ENCODE measurements at regions not wholly inside any gene's neighbourhood (a gene's known extent, or its start where the extent isn't known, plus 50 kb on each side); places are given as distances from the start of the nearest gene placed in this dataset.

- H3K4me1 ChIP-seq (ENCODE audit: insufficient read depth, low read length, poor library complexity, severe bottlenecking), result no peaks in the 10 kb centered on the region
- DNase-seq (ENCODE audit: low spot score), result no peak
- TF ChIP-seq EZH2 (IDR thresholded peaks at IDR 0.05; ENCODE audit: borderline replicate concordance, low read depth, low read length, poor library complexity, severe bottlenecking) (no peak), CTCF (conservative IDR thresholded peaks at IDR 0.05; ENCODE audit: low read depth, low read length) (no peak)
- H3K27ac ChIP-seq (ENCODE audit: low read depth, low read length, poor library complexity, severe bottlenecking), result no peak overlapping the region
- no peaks in the 10 kb centered on the region for H3K27me3 ChIP-seq (replicated peaks; ENCODE audit: insufficient read depth, low read depth, low read length, poor library complexity)
- no TSS peak for BruUV-seq (replicated peaks)
- no peak overlapping the region for H3K4me3 ChIP-seq (ENCODE audit: low read depth, low read length, poor library complexity, severe bottlenecking)
- H3K36me3 ChIP-seq (ENCODE audit: insufficient read depth, low read length, poor library complexity, severe bottlenecking), result no peaks in the 10 kb centered on the region
- CTCF ChIA-PET, result no interaction called here
- POLR2A ChIA-PET (ENCODE audit: low non-redundant PET), result no interaction called here
- intact Hi-C loops (cut with micrococcal nuclease; ENCODE audit: unreplicated experiment), result no loop called here
- no peaks in the 10 kb centered on the region for H3K9me3 ChIP-seq (ENCODE audit: low read depth, low read length, poor library complexity, severe bottlenecking)
Observed at GRCh38 chr4:34721835-34722234, 1522.5 kb downstream of the ARAP2 start.

GRCh38 chr4:34723605-34724004, 1520.7 kb downstream of the ARAP2 start:
- no peaks in the 10 kb centered on the region for H3K27me3 ChIP-seq (replicated peaks; ENCODE audit: insufficient read depth, low read depth, low read length, poor library complexity)
- no peaks in the 10 kb centered on the region for H3K4me1 ChIP-seq (ENCODE audit: insufficient read depth, low read length, poor library complexity, severe bottlenecking)
- ChIA-PET POLR2A (ENCODE audit: low non-redundant PET) (no interaction called here), CTCF (no interaction called here)
- no peaks in the 10 kb centered on the region for H3K9me3 ChIP-seq (ENCODE audit: low read depth, low read length, poor library complexity, severe bottlenecking)
- H3K4me3 ChIP-seq (ENCODE audit: low read depth, low read length, poor library complexity, severe bottlenecking), result no peak overlapping the region
- BruUV-seq (replicated peaks), result no TSS peak
- no peak for DNase-seq (ENCODE audit: low spot score)
- TF ChIP-seq EZH2 (IDR thresholded peaks at IDR 0.05; ENCODE audit: borderline replicate concordance, low read depth, low read length, poor library complexity, severe bottlenecking) (no peak), CTCF (conservative IDR thresholded peaks at IDR 0.05; ENCODE audit: low read depth, low read length) (no peak)
- H3K36me3 ChIP-seq (ENCODE audit: insufficient read depth, low read length, poor library complexity, severe bottlenecking), result no peaks in the 10 kb centered on the region
- intact Hi-C loops (cut with micrococcal nuclease; ENCODE audit: unreplicated experiment), result no loop called here
- H3K27ac ChIP-seq (ENCODE audit: low read depth, low read length, poor library complexity, severe bottlenecking), result no peak overlapping the region

- Histone ChIP-seq H3K4me1 (ENCODE audit: insufficient read depth, low read length, poor library complexity, severe bottlenecking) (no peaks in the 10 kb centered on the region), H3K27me3 (replicated peaks; ENCODE audit: insufficient read depth, low read depth, low read length, poor library complexity) (no peaks in the 10 kb centered on the region), H3K36me3 (ENCODE audit: insufficient read depth, low read length, poor library complexity, severe bottlenecking) (no peaks in the 10 kb centered on the region), H3K9me3 (ENCODE audit: low read depth, low read length, poor library complexity, severe bottlenecking) (no peaks in the 10 kb centered on the region), H3K4me3 (ENCODE audit: low read depth, low read length, poor library complexity, severe bottlenecking) (no peak overlapping the region), H3K27ac (ENCODE audit: low read depth, low read length, poor library complexity, severe bottlenecking) (no peak overlapping the region)
- POLR2A ChIA-PET (ENCODE audit: low non-redundant PET), result no interaction called here
- no peak for DNase-seq (ENCODE audit: low spot score)
- TF ChIP-seq EZH2 (IDR thresholded peaks at IDR 0.05; ENCODE audit: borderline replicate concordance, low read depth, low read length, poor library complexity, severe bottlenecking), result no peak
- TF ChIP-seq CTCF (conservative IDR thresholded peaks at IDR 0.05; ENCODE audit: low read depth, low read length), result no peak
- CTCF ChIA-PET, result no interaction called here
- intact Hi-C loops (cut with micrococcal nuclease; ENCODE audit: unreplicated experiment), result no loop called here
- BruUV-seq (replicated peaks), result no TSS peak
Observed at GRCh38 chr4:34724491-34724890, 1519.8 kb downstream of the ARAP2 start.
